AG10803 (cell line): ENCODE measurements at regions not wholly inside any gene's neighbourhood (a gene's known extent, or its start where the extent isn't known, plus 50 kb on each side); places are given as distances from the start of the nearest gene placed in this dataset.

Experiments used
- DNase-seq: peaks from one replicate; pipeline ENCODE4 v3.0.0; 2010; ENCODE audit warnings: low read depth
- H3K4me3 ChIP-seq: 2 replicates; pipeline ENCODE4 v1.5.1; 2011; ENCODE audit warnings: mild to moderate bottlenecking, low read length, control low read depth
- CTCF ChIP-seq: conservative IDR thresholded peaks from 2 replicates; pipeline ENCODE4 v1.5.1; 2011; ENCODE audit warnings: mild to moderate bottlenecking, low read length, control low read depth, inconsistent platforms

- no peak overlapping the region for H3K4me3 ChIP-seq
- DNase-seq: no peak
- no peak for TF ChIP-seq CTCF
Measured at GRCh38 chr14:94875256-94875655, 105.3 kb upstream of the GSC start.

GRCh38 chr14:94868772-94869072 lies 98.8 kb upstream of the GSC start:
- no peak for TF ChIP-seq CTCF
- H3K4me3 ChIP-seq: no peak overlapping the region

GRCh38 chr14:94867946-94868771 lies 98.2 kb upstream of the GSC start:
- no peak for TF ChIP-seq CTCF
- no peak overlapping the region for H3K4me3 ChIP-seq
- DNase-seq: peak; percentile 25

More at GRCh38 chr14:94868772-94869072, 98.8 kb upstream of the GSC start:
- DNase-seq: no peak

- no peak overlapping the region for H3K4me3 ChIP-seq
- TF ChIP-seq CTCF: no peak
- no peak for DNase-seq
Measured at GRCh38 chr14:94867209-94867608, 97.3 kb upstream of the GSC start.

- no peak for DNase-seq
- no peak for TF ChIP-seq CTCF
- H3K4me3 ChIP-seq: no peak overlapping the region
Measured at GRCh38 chr14:94864387-94865195, 94.7 kb upstream of the GSC start.

DNA sequence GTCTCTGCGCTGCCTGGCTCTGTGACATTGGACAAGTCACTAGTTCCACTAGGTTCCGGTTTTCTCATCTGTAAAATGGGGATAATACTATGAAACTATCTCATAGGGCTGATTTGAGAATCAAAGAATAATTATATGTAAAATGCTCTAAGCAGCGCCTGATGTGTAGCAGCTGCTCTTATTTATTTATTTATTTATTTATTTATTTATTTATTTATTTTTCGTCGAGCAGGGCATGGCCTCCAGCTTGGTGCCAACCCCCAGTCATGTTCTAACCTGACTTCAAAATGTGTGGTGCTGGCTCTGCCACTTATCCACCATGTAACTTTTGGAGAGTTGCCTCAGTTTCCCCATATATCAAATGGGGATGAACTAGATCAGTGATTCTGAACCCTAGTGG lies 93.5 kb upstream of the GSC start:
- no peak for DNase-seq
- TF ChIP-seq CTCF: no peak
- no peak overlapping the region for H3K4me3 ChIP-seq

- TF ChIP-seq CTCF: no peak
- no peak for DNase-seq
- no peak overlapping the region for H3K4me3 ChIP-seq
Measured at GRCh38 chr14:94857950-94858349, 88.0 kb upstream of the GSC start.
